Peyer's patch (tissue), 4 donors: ENCODE measurements at regions not wholly inside any gene's neighbourhood (a gene's known extent, or its start where the extent isn't known, plus 50 kb on each side); places are given as distances from the start of the nearest gene placed in this dataset.

Experiments
- DNase-seq, 3 donors: peaks; one replicate each; pipeline ENCODE4 v3.0.0-alpha.2; 2017 to 2019
- H3K27ac ChIP-seq, 4 donors: fragments of 200-600 bp; sonication (generic); one replicate each; pipeline ENCODE4 v1.5.1; 2016 to 2019
- H3K27me3 ChIP-seq, 2 donors: fragments of 200-600 bp; sonication (generic); one replicate each; pipeline ENCODE4 v1.5.1; 2019
- H3K36me3 ChIP-seq, 3 donors: fragments of 200-600 bp; sonication (generic); one replicate each; pipeline ENCODE4 v1.5.1; 2016 to 2019
- H3K4me1 ChIP-seq, 4 donors: fragments of 200-600 bp; sonication (generic); one replicate each; pipeline ENCODE4 v1.5.1; 2016 to 2019
- H3K4me3 ChIP-seq, 4 donors: fragments of 200-600 bp; sonication (generic); 1 replicate in 3 of 4; 2 replicates in 1 of 4; pipeline ENCODE4 v1.5.1; 2016 to 2019; ENCODE audit warnings: mild to moderate bottlenecking in 1 of 4
- H3K9me3 ChIP-seq, 4 donors: fragments of 200-600 bp; sonication (generic); one replicate each; pipeline ENCODE4 v1.5.1; 2016 to 2019; ENCODE audit warnings: mild to moderate bottlenecking in 1 of 4
- POLR2A ChIP-seq, 2 donors: fragments of 450-650 bp; IDR thresholded peaks; one replicate each; pipeline ENCODE4 v1.5.1; 2017; ENCODE audit warnings: antibody characterized with exemption in 2 of 2, mild to moderate bottlenecking in 2 of 2, moderate library complexity in 2 of 2
- TF ChIP-seq, protein P1 (sequence below), 6 experiments: fragments of 450-650 bp in 4 of 6; fragments of 200-600 bp in 2 of 6; sonication (generic) in 1 of 6; IDR thresholded peaks; one replicate each; pipeline ENCODE4 v1.5.1; 2017 to 2019; ENCODE audit warnings: antibody characterized with exemption in 6 of 6, mild to moderate bottlenecking in 3 of 6, moderate library complexity in 1 of 6

DNA sequence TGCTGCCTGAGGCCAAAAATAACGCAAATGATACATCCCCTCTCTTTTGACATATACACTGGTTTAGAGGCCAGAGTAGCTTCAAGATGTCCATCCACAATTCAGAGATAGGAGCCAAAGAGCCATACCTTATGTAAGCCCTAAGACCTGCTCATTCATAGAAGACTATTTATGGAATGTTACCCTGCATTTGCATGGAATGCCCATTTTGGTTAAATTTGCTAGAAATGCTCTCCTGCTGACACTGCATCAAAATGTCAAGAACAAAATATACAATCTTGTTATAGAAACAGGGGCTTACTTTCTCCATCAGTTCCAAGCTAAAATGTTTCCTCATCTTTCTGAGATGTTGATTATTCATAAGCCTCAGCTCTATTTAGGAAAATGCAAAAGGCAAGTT is 183.3 kb upstream of the CDKN3 start:
- Histone ChIP-seq H3K4me1 (no peaks in the 10 kb centered on the region), H3K4me3 (no peak overlapping the region), H3K9me3 (no peaks in the 10 kb centered on the region), H3K27ac (no peak overlapping the region), H3K36me3 (no peaks in the 10 kb centered on the region), H3K27me3 (no peaks in the 10 kb centered on the region)
- no peak for DNase-seq
- TF ChIP-seq, protein P1, sequence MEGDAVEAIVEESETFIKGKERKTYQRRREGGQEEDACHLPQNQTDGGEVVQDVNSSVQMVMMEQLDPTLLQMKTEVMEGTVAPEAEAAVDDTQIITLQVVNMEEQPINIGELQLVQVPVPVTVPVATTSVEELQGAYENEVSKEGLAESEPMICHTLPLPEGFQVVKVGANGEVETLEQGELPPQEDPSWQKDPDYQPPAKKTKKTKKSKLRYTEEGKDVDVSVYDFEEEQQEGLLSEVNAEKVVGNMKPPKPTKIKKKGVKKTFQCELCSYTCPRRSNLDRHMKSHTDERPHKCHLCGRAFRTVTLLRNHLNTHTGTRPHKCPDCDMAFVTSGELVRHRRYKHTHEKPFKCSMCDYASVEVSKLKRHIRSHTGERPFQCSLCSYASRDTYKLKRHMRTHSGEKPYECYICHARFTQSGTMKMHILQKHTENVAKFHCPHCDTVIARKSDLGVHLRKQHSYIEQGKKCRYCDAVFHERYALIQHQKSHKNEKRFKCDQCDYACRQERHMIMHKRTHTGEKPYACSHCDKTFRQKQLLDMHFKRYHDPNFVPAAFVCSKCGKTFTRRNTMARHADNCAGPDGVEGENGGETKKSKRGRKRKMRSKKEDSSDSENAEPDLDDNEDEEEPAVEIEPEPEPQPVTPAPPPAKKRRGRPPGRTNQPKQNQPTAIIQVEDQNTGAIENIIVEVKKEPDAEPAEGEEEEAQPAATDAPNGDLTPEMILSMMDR (IDR thresholded peaks at IDR 0.05) = no peak
- TF ChIP-seq POLR2A (IDR thresholded peaks at IDR 0.05) = no peak

DNA sequence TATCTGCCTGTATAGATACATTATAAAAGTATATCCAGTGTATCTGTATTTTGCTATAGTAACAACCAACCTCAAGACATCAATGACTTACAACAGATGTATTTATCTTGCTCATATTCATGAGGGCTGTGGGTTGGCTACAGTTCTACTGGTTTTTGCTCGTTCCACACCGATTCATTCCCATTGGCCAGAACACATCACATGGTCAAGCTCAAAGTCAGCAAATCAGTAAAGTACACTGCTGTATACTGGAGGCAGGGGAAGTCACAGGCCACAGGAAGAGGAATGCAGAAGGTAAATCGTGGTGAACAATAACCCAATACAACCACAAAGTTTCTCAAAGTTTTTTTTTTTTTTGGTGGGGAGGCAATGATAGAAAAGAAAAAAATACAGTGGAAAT is 180.0 kb upstream of the CDKN3 start:
- Histone ChIP-seq H3K4me1 (no peaks in the 10 kb centered on the region), H3K4me3 (no peak overlapping the region), H3K36me3 (no peaks in the 10 kb centered on the region), H3K9me3 (no peaks in the 10 kb centered on the region), H3K27me3 (no peaks in the 10 kb centered on the region), H3K27ac (no peak overlapping the region)
- DNase-seq = no peak
- no peak for TF ChIP-seq POLR2A (IDR thresholded peaks at IDR 0.05)
- TF ChIP-seq, protein P1 (IDR thresholded peaks at IDR 0.05) = no peak

DNA sequence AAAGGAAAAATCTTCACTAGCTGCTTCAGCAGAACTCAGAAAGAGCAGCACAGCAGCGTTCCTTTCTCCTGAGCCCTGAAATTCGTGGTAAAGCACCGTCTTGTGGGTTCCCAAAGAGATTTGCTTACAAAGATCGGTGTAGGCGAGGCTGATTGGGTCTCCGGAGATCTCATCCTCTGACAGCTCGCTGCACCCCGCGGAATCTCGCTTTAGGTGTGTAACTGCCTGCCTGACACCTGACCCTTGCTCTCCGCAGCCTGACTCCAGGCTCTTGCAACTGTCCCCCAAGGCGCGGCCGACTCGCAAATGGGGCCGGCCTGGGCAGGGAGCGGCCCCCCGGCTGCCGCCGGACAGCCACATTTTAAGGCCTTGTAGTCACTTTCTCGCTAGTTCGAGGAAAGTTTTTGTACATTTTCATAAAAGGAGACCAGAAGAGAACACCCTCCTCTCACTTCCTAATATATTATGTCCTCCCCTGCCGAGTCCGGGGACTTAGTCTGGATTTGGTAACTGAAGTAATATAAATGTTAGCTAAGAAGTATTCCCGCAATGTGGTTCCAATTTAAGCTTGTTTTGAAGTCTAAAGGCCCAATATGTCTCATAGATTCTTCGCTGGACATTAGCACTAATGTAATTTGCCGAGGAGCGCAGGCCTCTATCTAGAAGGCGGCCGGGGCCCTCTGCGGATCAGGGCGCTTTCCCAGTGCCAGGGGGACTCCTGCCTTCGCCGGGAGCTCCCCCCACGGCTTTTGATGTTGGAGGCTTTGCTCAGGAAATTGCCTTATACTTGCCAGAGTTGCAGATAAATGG is 177.3 kb upstream of the CDKN3 start:
- Histone ChIP-seq H3K9me3 (no peaks in the 10 kb centered on the region), H3K27me3 (no peaks in the 10 kb centered on the region), H3K27ac (no peak overlapping the region), H3K36me3 (no peaks in the 10 kb centered on the region), H3K4me1 (no peaks in the 10 kb centered on the region), H3K4me3 (peak overlapping the region in 1 of 4 donors; percentile 35)
- DNase-seq = no peak
- no peak for TF ChIP-seq POLR2A (IDR thresholded peaks at IDR 0.05)

DNA sequence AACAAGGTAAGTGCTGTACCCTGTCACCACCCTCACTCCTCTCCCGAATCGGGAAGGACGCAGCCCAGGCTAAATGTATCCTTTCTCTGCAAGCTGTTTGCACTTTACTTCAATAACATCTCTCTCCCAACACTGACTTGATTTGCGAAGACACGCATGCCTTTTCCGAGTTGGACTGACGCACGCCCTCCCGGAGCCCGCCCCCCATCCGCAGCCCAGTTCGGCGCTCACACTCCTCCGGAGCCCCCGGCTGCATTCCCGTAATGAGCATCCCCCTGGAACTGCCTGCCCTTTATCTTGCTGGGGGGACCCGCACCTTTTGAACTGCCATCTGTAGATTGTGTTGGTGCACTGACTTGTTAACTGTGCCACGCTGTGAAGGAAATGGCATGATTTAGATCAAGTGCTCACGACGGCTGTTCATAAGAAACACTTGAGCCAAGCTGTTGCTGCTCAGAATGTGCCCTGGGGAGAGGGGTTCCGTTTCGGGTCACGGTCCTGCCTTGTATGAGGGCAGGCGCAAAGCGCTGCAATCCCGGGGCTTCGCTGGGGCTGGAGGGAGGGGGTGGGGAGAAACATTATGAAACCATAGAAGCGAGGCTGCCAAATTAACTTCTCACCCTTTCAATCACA is 176.6 kb upstream of the CDKN3 start:
- Histone ChIP-seq H3K27me3 (no peaks in the 10 kb centered on the region), H3K27ac (no peak overlapping the region), H3K4me3 (peak overlapping the region in 2 of 4 donors; percentile 15 to 35), H3K9me3 (no peaks in the 10 kb centered on the region), H3K36me3 (no peaks in the 10 kb centered on the region), H3K4me1 (peaks cover 0 to under 1% (median 0%) of the 10 kb centered on the region in 4 donors)
- no peak for DNase-seq
- TF ChIP-seq, protein P1 (IDR thresholded peaks at IDR 0.05) = no peak
- no peak for TF ChIP-seq POLR2A (IDR thresholded peaks at IDR 0.05)

DNA sequence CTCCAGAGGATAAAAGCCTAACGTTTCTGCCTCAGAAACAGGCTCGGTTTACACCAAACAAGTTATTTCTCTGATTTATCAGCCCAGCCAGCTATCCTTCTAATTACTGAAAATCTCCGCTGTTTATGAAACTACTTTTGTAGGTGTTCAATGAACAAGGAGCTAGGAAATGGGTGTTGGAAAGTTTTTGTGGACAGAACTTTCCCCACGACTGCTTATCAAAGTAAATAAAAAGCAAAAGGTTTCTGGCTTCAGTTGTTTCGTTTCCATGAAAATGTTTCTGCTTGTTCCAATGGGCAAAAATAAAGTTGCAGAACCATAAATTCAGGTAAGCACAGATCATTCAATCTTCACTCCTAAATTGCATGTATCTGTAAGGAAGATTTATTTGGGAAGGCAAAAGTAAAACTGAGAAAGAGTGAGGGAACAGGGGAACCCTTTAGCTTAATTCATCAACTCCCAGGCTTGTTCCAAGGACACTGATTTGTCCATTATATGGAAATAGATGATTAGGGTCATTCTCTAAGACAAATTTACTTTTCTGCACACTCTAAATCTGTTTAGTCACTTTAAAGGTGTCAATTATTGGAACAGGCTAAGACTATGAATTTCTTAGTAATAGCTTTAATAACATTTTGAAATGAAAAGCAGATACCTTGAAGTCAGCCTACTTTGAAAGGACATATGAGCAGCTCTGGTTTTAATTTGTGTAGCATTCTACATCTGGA is 175.9 kb upstream of the CDKN3 start:
- no peaks in the 10 kb centered on the region for H3K27me3 ChIP-seq
- H3K27ac ChIP-seq = no peak overlapping the region
- TF ChIP-seq, protein P1 (IDR thresholded peaks at IDR 0.05) = no peak
- no peak for TF ChIP-seq POLR2A (IDR thresholded peaks at IDR 0.05)
- H3K4me1 ChIP-seq = peaks cover 0 to 4% (median 0%) of the 10 kb centered on the region in 4 donors
- no peaks in the 10 kb centered on the region for H3K36me3 ChIP-seq
- DNase-seq = no peak
- peak overlapping the region in 2 of 4 donors; percentile 15 to 35 for H3K4me3 ChIP-seq
- no peaks in the 10 kb centered on the region for H3K9me3 ChIP-seq

DNA sequence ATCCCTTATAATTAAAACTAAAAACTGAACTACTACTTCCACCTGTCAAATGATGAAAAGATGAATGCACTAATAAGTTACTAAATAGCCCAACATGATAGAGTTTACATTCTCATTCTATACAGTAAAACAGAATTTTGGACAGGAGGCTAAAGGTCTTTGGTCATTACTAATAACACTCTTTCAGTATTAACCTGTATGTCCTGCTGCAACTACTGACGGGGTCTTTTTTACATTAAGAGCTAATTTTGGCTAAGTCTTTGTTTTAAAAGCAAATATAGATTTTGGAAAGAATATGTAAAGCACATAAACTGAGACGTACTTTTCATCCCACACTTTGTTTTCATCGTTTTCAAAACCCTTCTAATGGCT is 175.4 kb upstream of the CDKN3 start:
- Histone ChIP-seq H3K27ac (no peak overlapping the region), H3K4me1 (peaks cover 0 to 4% (median 0%) of the 10 kb centered on the region in 4 donors), H3K9me3 (no peaks in the 10 kb centered on the region), H3K36me3 (no peaks in the 10 kb centered on the region), H3K4me3 (no peak overlapping the region), H3K27me3 (no peaks in the 10 kb centered on the region)
- TF ChIP-seq, protein P1 (IDR thresholded peaks at IDR 0.05) = no peak
- TF ChIP-seq POLR2A (IDR thresholded peaks at IDR 0.05) = no peak
- no peak for DNase-seq
